ENCODE measurements at regions not wholly inside any gene's neighbourhood (a gene's known extent, or its start where the extent isn't known, plus 50 kb on each side); places are given as distances from the start of the nearest gene placed in this dataset.
A peak's percentile ranks its signal among the peaks of the same experiment; 100 is the strongest.

DNA sequence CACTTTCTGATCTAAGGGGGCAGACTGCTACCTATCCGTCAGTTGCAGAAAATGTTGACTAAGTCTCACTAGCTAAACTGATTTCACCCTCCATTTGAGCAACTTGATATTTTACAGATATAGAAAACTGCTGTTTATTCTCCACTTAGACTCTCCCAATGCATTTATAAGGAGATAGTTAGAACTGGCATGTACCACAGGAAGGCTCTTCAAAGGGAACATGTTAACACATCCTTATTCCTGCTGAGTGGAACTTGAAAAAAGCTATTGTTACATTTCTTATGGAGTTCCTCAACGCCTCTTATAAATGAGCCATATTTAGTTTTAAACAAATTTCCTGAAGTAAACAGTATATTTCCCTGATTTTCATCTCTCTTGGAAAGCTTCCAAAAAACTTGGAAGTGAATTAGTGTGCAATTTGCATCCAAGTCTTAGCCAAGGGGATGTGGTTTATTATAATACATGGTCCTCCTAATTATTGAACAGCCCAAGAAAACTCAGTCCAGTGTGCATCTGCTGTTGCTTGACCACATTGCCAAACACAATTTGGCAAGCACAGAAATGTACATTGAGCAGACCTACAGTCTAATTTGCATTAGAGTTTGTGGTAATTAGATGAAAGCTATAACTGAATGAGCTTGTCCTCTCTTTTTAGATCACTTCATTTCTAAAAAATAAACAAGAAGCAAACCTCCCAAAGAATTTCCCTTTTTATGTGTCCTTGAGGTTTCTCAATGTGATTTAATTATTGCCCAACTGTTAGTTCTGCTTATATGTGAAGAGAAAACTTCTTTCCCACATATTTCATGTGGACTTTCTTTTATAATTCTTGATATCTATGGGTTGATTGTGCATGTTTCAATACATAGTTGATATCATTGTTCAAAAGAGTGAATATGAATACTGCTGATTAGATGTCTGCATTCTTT, 72.6 kb upstream of the DPH6 start:
- ChIA-PET POLR2A (no interaction called here), CTCF (interaction anchor here (1.3 kb wide), 1 partner anchor 25 kb away, joined by 3 read pairs; no protein-coding TSS in a partner anchor)
- H3K36me3 ChIP-seq (ENCODE audit: control insufficient read depth in 4 of 4, insufficient read depth in 4 of 4, low read length in 3 of 4), result no peaks in the 10 kb centered on the region
- H3K27ac ChIP-seq (ENCODE audit: insufficient read depth in 1 of 2, low read depth in 1 of 2, low read length in 2 of 2, poor library complexity in 1 of 2, severe bottlenecking in 2 of 2), result no peak overlapping the region
- peaks cover 0 to 2% (median 0%) of the 10 kb centered on the region in 4 experiments for H3K4me1 ChIP-seq (ENCODE audit: control extremely low read depth in 1 of 4, control insufficient read depth in 4 of 4, insufficient read depth in 4 of 4, low read length in 3 of 4)
- no peaks in the 10 kb centered on the region for H3K9me3 ChIP-seq (ENCODE audit: control extremely low read depth in 1 of 5, control insufficient read depth in 4 of 5, insufficient read depth in 2 of 5, low read depth in 1 of 5, low read length in 4 of 5)
- H3K27me3 ChIP-seq (replicated peaks in 2 of 5; ENCODE audit: control insufficient read depth in 4 of 5, insufficient read depth in 5 of 5, low read length in 4 of 5), result no peaks in the 10 kb centered on the region
- DNase-seq, result no peak
- no CpG with 5 or more reads among the region's 2 CpGs for WGBS (ENCODE audit: insufficient coverage)
- no peak overlapping the region for H3K4me3 ChIP-seq (ENCODE audit: control insufficient read depth in 1 of 7, extremely low read depth in 1 of 7, insufficient read depth in 4 of 7, low read depth in 2 of 7, low read length in 6 of 7)

DNA sequence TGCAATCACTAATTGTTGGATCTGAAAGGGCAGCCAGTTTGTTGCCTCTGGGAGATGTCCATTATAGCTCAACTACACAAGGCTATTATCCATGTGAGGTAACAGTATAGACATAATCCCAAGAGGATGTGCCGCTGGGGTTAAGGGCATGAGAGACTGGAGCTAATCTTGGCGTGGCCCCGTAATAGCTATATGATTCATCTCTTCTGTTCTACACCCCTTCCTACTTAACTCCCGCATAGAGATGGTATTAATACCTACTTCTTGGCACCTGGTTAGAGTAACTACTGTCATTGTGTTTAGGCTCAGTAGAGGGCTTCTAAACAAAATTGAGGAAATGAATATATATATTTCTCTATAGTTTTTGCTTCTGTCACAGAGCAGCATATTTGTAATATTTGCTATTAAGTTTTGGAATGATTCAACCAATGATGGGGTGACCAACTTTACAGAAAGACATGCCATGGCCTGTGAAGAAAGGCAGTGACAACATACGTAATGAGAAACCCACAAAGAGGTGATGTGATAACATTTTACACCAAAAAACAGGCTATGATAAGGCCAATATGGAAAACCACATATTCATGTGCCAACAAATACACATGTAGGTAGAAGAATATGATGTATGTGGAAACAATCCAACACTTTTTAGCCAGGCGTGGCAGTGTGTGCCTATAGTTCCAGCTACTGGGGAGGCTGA, 76.8 kb upstream of the DPH6 start:
- ChIA-PET POLR2A (no interaction called here), CTCF (no interaction called here)
- H3K36me3 ChIP-seq (ENCODE audit: control insufficient read depth in 4 of 4, insufficient read depth in 4 of 4, low read length in 3 of 4), result no peaks in the 10 kb centered on the region
- no peak for DNase-seq
- H3K4me1 ChIP-seq (ENCODE audit: control extremely low read depth in 1 of 4, control insufficient read depth in 4 of 4, insufficient read depth in 4 of 4, low read length in 3 of 4), result peaks cover 0 to 14% (median 3%) of the 10 kb centered on the region in 4 experiments
- H3K27me3 ChIP-seq (replicated peaks in 2 of 5; ENCODE audit: control insufficient read depth in 4 of 5, insufficient read depth in 5 of 5, low read length in 4 of 5), result no peaks in the 10 kb centered on the region
- no peaks in the 10 kb centered on the region for H3K9me3 ChIP-seq (ENCODE audit: control extremely low read depth in 1 of 5, control insufficient read depth in 4 of 5, insufficient read depth in 2 of 5, low read depth in 1 of 5, low read length in 4 of 5)
- no peak overlapping the region for H3K4me3 ChIP-seq (ENCODE audit: control insufficient read depth in 1 of 7, extremely low read depth in 1 of 7, insufficient read depth in 4 of 7, low read depth in 2 of 7, low read length in 6 of 7)
- H3K27ac ChIP-seq (ENCODE audit: insufficient read depth in 1 of 2, low read depth in 1 of 2, low read length in 2 of 2, poor library complexity in 1 of 2, severe bottlenecking in 2 of 2), result no peak overlapping the region
- 92% methylated on average over 2 of the region's 6 CpGs for WGBS (ENCODE audit: insufficient coverage)

DNA sequence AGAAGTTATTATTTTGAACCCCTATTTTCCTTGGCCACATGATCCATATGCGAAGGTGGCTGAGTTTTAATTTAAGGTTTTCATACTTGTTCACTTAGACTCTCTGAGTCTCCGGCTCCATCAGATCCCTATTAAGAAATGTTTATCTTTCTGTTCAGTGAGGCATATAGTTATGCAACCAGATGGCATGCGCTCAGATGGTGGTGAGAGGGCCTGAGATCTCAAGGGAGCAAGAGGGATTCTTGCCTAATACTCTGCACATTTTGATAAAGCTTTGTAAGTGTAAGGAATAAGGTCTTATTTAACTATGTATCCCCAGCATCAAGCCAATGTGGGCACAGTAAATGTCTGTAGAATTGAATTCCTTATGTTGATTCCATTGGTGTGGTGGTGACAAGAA, 78.9 kb upstream of the DPH6 start:
- CTCF ChIA-PET, result no interaction called here
- no peaks in the 10 kb centered on the region for H3K9me3 ChIP-seq (ENCODE audit: control extremely low read depth in 1 of 5, control insufficient read depth in 4 of 5, insufficient read depth in 2 of 5, low read depth in 1 of 5, low read length in 4 of 5)
- POLR2A ChIA-PET, result no interaction called here
- no peak for DNase-seq
- H3K4me3 ChIP-seq (ENCODE audit: control insufficient read depth in 1 of 7, extremely low read depth in 1 of 7, insufficient read depth in 4 of 7, low read depth in 2 of 7, low read length in 6 of 7), result no peak overlapping the region
- H3K27ac ChIP-seq (ENCODE audit: insufficient read depth in 1 of 2, low read depth in 1 of 2, low read length in 2 of 2, poor library complexity in 1 of 2, severe bottlenecking in 2 of 2), result no peak overlapping the region
- peaks cover 0 to 12% (median 3%) of the 10 kb centered on the region in 4 experiments for H3K4me1 ChIP-seq (ENCODE audit: control extremely low read depth in 1 of 4, control insufficient read depth in 4 of 4, insufficient read depth in 4 of 4, low read length in 3 of 4)
- WGBS (ENCODE audit: insufficient coverage), result 100% methylated on average over 2 of the region's 3 CpGs
- H3K36me3 ChIP-seq (ENCODE audit: control insufficient read depth in 4 of 4, insufficient read depth in 4 of 4, low read length in 3 of 4), result no peaks in the 10 kb centered on the region
- no peaks in the 10 kb centered on the region for H3K27me3 ChIP-seq (replicated peaks in 2 of 5; ENCODE audit: control insufficient read depth in 4 of 5, insufficient read depth in 5 of 5, low read length in 4 of 5)

DNA sequence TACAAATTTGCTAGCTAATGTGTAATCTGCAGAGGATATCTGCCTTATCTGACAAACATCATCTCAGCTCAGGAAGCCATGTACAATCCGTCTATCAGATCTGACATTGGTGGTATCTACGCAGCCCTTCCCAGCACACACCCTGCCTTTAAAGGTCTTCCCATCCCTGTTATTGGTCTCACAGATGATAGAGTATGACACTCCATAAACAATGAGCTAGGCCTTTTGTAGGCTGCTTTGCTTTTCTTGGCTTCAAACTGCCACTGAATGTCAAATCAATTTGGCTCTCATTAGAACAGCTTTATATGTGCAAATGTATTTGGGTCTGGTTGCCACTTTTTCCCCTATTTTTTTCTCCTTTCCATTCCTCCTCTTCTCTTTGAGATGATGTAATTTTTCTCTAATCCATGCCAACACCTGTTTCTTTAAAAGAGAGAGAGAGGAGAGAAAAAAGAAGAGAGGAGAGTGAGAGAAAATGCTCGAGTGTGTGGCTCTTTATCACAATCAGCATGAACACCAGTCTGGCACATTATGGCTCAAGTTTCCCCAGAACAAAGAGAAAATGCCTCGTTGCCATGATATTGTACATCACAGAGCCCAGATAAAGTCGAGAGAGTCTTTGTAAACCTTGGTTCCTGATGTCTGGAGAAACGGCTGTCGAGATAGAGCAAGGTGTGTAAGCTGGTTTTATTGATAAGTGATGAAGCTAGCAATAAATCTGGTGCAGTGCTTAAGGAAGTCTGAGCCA, 80.8 kb upstream of the DPH6 start:
- H3K9me3 ChIP-seq (ENCODE audit: control extremely low read depth in 1 of 5, control insufficient read depth in 4 of 5, insufficient read depth in 2 of 5, low read depth in 1 of 5, low read length in 4 of 5), result no peaks in the 10 kb centered on the region
- ChIA-PET POLR2A (no interaction called here), CTCF (interaction anchor here (0.8 kb wide), 1 partner anchor 106 kb away, joined by 3 read pairs; no protein-coding TSS in a partner anchor)
- peaks cover 0 to 17% (median 3%) of the 10 kb centered on the region in 4 experiments for H3K4me1 ChIP-seq (ENCODE audit: control extremely low read depth in 1 of 4, control insufficient read depth in 4 of 4, insufficient read depth in 4 of 4, low read length in 3 of 4)
- peak in 2 of 3 donors; percentile 33 to 62 for DNase-seq
- H3K27ac ChIP-seq (ENCODE audit: insufficient read depth in 1 of 2, low read depth in 1 of 2, low read length in 2 of 2, poor library complexity in 1 of 2, severe bottlenecking in 2 of 2), result no peak overlapping the region
- no peaks in the 10 kb centered on the region for H3K27me3 ChIP-seq (replicated peaks in 2 of 5; ENCODE audit: control insufficient read depth in 4 of 5, insufficient read depth in 5 of 5, low read length in 4 of 5)
- no peaks in the 10 kb centered on the region for H3K36me3 ChIP-seq (ENCODE audit: control insufficient read depth in 4 of 4, insufficient read depth in 4 of 4, low read length in 3 of 4)
- H3K4me3 ChIP-seq (ENCODE audit: control insufficient read depth in 1 of 7, extremely low read depth in 1 of 7, insufficient read depth in 4 of 7, low read depth in 2 of 7, low read length in 6 of 7), result no peak overlapping the region
- 22% methylated on average over 6 of the region's 7 CpGs for WGBS (ENCODE audit: insufficient coverage)

DNA sequence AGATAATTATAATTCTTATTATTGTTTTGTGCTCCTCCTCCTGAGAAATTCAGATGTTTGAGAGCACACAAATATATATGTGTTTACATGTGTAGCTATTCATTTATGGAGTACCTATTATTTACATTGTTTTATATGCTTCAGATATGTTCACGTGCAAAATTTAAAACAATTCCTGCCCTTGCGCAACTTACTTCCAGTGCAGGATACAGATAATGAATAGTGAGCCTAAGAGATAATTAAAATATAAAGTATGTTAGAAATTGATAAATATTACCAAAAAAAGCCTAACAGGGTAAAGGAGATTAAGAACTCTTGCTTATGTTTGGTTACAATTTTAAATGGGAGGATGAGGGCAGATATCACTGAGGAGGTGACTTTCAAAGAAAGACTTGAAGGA, 81.7 kb upstream of the DPH6 start:
- POLR2A ChIA-PET, result no interaction called here
- no peaks in the 10 kb centered on the region for H3K9me3 ChIP-seq (ENCODE audit: control extremely low read depth in 1 of 5, control insufficient read depth in 4 of 5, insufficient read depth in 2 of 5, low read depth in 1 of 5, low read length in 4 of 5)
- H3K4me1 ChIP-seq (ENCODE audit: control extremely low read depth in 1 of 4, control insufficient read depth in 4 of 4, insufficient read depth in 4 of 4, low read length in 3 of 4), result peaks cover 0 to 17% (median 3%) of the 10 kb centered on the region in 4 experiments
- H3K27me3 ChIP-seq (replicated peaks in 2 of 5; ENCODE audit: control insufficient read depth in 4 of 5, insufficient read depth in 5 of 5, low read length in 4 of 5), result no peaks in the 10 kb centered on the region
- H3K4me3 ChIP-seq (ENCODE audit: control insufficient read depth in 1 of 7, extremely low read depth in 1 of 7, insufficient read depth in 4 of 7, low read depth in 2 of 7, low read length in 6 of 7), result no peak overlapping the region
- no peak overlapping the region for H3K27ac ChIP-seq (ENCODE audit: insufficient read depth in 1 of 2, low read depth in 1 of 2, low read length in 2 of 2, poor library complexity in 1 of 2, severe bottlenecking in 2 of 2)
- DNase-seq, result peak in 2 of 3 donors; percentile 1 to 2
- H3K36me3 ChIP-seq (ENCODE audit: control insufficient read depth in 4 of 4, insufficient read depth in 4 of 4, low read length in 3 of 4), result no peaks in the 10 kb centered on the region
- CTCF ChIA-PET, result no interaction called here
- no CpG with 5 or more reads among the region's 2 CpGs for WGBS (ENCODE audit: insufficient coverage)

DNA sequence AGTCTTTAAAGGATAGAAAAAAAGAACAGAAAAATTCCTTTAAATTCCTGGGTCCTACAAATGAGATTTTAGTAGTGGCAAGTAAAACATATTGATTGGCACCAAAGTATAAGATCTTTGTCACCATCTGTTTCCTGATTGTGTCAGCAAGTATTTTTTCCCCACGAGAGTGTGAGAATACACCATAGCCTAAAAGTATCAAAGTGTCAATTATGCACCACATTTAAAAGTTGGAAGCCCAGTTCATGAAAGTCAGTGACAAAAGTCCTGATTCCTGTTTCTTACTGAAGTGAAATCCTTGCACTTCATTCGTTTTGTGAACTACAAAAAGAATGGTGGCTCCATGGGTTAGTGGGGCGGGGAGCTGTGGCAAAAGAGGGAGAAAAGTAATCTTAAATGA, 83.8 kb upstream of the DPH6 start:
- POLR2A ChIA-PET, result interaction anchor here (0.6 kb wide), 1 partner anchor 334 kb away, joined by 6 read pairs; no protein-coding TSS in a partner anchor
- H3K4me3 ChIP-seq (ENCODE audit: control insufficient read depth in 1 of 7, extremely low read depth in 1 of 7, insufficient read depth in 4 of 7, low read depth in 2 of 7, low read length in 6 of 7), result no peak overlapping the region
- no peak overlapping the region for H3K27ac ChIP-seq (ENCODE audit: insufficient read depth in 1 of 2, low read depth in 1 of 2, low read length in 2 of 2, poor library complexity in 1 of 2, severe bottlenecking in 2 of 2)
- H3K36me3 ChIP-seq (ENCODE audit: control insufficient read depth in 4 of 4, insufficient read depth in 4 of 4, low read length in 3 of 4), result no peaks in the 10 kb centered on the region
- WGBS (ENCODE audit: insufficient coverage), result no CpG with 5 or more reads among the region's 3 CpGs
- peak; percentile 6 to 62 (median 20) for DNase-seq
- CTCF ChIA-PET, result interaction anchor here (0.7 kb wide), 1 partner anchor 795 kb away, joined by 3 read pairs; no protein-coding TSS in a partner anchor
- peaks cover 0 to 17% (median 3%) of the 10 kb centered on the region in 4 experiments for H3K4me1 ChIP-seq (ENCODE audit: control extremely low read depth in 1 of 4, control insufficient read depth in 4 of 4, insufficient read depth in 4 of 4, low read length in 3 of 4)
- no peaks in the 10 kb centered on the region for H3K9me3 ChIP-seq (ENCODE audit: control extremely low read depth in 1 of 5, control insufficient read depth in 4 of 5, insufficient read depth in 2 of 5, low read depth in 1 of 5, low read length in 4 of 5)
- H3K27me3 ChIP-seq (replicated peaks in 2 of 5; ENCODE audit: control insufficient read depth in 4 of 5, insufficient read depth in 5 of 5, low read length in 4 of 5), result no peaks in the 10 kb centered on the region

Measured in common myeloid progenitor, CD34-positive (primary cell).